NCI-H2227 (cell line): ENCODE measurements at regions not wholly inside any gene's neighbourhood (a gene's known extent, or its start where the extent isn't known, plus 50 kb on each side); places are given as distances from the start of the nearest gene placed in this dataset.

ENCODE experiments used
- DNase-seq: peaks from one replicate; lab custom pipeline; 2025; ENCODE audit not compliant: unreplicated experiment; lab: John Stamatoyannopoulos, UW

DNA sequence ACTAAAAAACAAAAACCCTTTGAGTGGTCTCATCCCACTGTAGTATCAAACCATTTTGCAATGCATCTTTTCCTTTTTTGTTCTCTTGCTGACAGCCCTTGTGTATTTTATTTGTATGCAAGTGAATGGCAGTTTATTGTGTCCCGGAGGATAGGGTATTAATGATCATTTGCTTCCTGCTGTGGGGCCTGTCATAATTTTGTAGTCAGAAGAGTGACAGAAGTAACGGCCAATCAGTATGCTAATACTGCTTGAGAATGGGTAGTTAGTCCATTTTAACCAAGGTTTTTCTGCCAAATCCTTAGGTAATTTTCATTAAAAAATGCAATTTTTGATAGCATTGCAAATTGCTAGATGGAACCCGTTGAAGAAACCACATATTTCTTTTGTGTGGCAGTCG, 75.5 kb upstream of the PLSCR5 start:
- DNase-seq, result no peak

DNA sequence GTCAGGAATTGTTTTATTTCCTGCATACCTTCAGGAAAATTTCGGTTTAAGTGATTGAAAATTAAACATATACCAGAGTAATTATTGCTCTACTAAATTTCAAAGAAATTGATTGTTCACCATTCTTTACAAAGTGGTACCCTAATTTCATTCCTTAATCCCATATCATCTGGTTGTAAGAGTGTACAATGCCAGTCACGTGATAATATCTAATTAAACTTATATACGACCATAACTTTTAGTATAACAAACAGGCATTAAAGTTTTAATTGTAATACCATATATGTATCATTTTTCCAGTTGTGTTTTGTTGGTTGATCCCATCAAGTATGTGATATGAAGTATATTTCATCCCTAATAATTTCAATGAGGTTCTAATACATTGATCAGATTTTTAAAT, 74.8 kb upstream of the PLSCR5 start:
- DNase-seq, result no peak

DNA sequence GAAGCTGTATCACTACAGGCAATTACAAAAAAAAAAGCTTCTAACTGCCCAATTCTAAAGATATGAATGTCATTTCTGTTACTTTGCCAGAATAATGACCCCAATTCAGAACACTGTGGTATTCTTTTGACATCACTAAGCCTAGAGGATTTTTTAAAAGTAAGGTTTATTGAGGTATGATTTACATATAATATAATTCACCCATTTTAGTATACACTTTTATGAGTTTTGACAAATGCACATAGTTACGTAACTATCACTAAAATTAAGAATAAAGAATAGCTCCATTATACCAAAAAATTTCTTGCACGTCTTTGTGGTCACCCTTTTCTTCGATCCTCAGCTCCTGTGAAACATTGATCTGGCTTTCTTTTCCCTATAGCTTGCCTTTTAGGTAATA, 74.0 kb upstream of the PLSCR5 start:
- no peak for DNase-seq

DNA sequence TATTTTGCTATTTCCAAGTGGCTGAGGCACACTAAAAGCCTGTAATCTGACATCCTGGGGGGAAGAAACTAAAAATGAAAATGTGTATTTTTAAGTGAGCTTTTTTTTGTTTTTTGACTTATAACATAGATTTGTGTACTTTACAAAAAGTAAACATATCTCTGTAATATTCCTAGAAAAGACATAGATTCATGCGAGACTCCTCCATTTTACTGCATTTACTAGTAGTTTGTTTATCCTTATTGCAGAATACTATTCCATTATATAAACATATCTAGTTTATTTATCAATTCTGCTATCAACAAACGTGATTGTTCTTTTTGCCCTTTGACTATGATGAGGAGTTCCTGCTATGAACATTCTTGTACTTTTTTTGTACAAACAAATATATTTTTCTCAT, 67.8 kb upstream of the PLSCR5 start:
- DNase-seq, result no peak

DNA sequence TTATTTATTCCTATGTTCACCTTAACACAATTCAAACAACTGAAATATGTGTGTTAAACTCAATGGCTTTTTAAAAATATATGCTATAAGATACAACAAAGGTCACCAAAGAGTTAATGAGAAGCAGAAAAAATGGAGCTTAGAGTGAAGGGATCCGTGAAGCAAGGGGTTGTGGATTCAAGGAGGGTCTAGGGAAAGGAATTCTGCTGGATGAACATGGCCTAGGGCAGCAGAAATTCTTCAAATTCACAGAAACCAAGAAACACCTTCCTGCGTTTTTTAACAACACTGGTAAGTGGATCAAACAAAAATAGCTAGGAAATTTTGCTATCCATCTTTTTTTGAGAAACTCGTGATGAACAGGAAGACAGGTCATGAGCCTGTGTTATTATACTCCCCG, 59.3 kb upstream of the PLSCR5 start:
- no peak for DNase-seq

DNA sequence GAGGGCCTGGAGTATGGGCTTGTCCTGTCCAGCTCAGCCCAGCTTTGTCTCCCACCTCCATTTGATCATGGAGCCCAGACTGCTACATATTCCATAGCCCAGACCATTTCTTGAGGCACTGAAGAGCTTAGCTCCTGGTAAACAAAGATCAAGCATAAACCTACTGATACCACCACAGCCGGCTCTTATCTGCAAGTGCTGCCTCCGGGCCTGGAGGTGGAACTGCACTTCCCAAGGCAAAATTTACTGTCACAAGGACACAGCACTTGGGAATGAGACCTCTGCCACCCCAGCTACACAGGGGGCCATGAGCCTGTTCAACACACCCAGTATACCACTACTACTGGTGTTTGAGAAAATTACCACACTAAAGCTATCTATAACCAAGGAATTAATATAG, 53.7 kb upstream of the PLSCR5 start:
- no peak for DNase-seq

DNA sequence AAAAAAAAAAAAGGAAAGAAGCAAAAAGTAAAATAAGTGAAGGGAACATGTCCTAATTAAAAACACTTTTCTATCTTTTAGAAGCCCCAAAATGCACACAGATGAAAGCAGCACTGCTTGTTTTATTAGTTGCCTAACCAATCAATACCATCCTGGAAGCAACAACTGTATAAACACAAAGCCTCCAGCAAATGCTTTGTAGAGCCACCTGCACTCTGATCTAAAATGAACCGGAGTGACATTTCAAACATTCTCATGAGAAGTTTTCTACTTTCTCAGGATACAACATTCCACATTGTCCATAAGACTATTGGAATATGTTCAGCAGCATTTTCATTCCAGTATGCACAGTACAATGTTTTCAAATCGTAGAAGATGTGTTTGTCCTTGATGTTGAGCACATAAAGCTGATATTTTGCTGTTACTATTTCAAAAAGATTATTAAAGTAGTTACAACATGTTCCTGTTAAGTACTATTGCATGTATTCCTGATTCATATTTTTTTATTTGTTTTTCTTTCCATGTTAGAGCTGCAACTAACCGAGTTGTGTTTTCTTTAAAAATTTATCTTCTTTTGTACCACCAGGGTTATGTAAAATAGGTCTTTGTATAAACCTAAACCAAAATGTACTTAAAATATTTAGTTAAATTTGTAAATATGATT, 50.3 kb upstream of the PLSCR5 start:
- DNase-seq, result no peak
